ENCODE measurements at regions not wholly inside any gene's neighbourhood (a gene's known extent, or its start where the extent isn't known, plus 50 kb on each side); places are given as distances from the start of the nearest gene placed in this dataset.

- no peak for TF ChIP-seq CTCF (IDR thresholded peaks at IDR 0.05; ENCODE audit: control insufficient read depth, insufficient read depth, low read depth, low read length, missing control alignments)
- DNase-seq (ENCODE audit: low read depth): no peak
- no peak overlapping the region for H3K4me3 ChIP-seq (ENCODE audit: control insufficient read depth, low read depth, low read length)
These were observed 248.8 kb downstream of the TENT4A start for GRCh38 chr5:6961837-6962635.

GRCh38 chr5:6976971-6977370, 263.7 kb downstream of the TENT4A start:
- H3K4me3 ChIP-seq (ENCODE audit: control insufficient read depth, low read depth, low read length): no peak overlapping the region
- no peak for DNase-seq (ENCODE audit: low read depth)
- no peak for TF ChIP-seq CTCF (IDR thresholded peaks at IDR 0.05; ENCODE audit: control insufficient read depth, insufficient read depth, low read depth, low read length, missing control alignments)

GRCh38 chr5:6979061-6979460, 265.8 kb downstream of the TENT4A start:
- no peak for DNase-seq (ENCODE audit: low read depth)
- TF ChIP-seq CTCF (IDR thresholded peaks at IDR 0.05; ENCODE audit: control insufficient read depth, insufficient read depth, low read depth, low read length, missing control alignments): no peak

GRCh38 chr5:6989230-6989629, 276.0 kb downstream of the TENT4A start:
- no peak for DNase-seq (ENCODE audit: low read depth)
- TF ChIP-seq CTCF (IDR thresholded peaks at IDR 0.05; ENCODE audit: control insufficient read depth, insufficient read depth, low read depth, low read length, missing control alignments): no peak
- no peak overlapping the region for H3K4me3 ChIP-seq (ENCODE audit: control insufficient read depth, low read depth, low read length)

More at GRCh38 chr5:6979061-6979460, 265.8 kb downstream of the TENT4A start:
- no peak overlapping the region for H3K4me3 ChIP-seq (ENCODE audit: control insufficient read depth, low read depth, low read length)

- TF ChIP-seq CTCF (IDR thresholded peaks at IDR 0.05; ENCODE audit: control insufficient read depth, insufficient read depth, low read depth, low read length, missing control alignments): no peak
- no peak overlapping the region for H3K4me3 ChIP-seq (ENCODE audit: control insufficient read depth, low read depth, low read length)
- no peak for DNase-seq (ENCODE audit: low read depth)
These were observed 280.9 kb downstream of the TENT4A start for GRCh38 chr5:6994097-6994496.

GRCh38 chr5:6995115-6995514, 281.9 kb downstream of the TENT4A start:
- no peak for TF ChIP-seq CTCF (IDR thresholded peaks at IDR 0.05; ENCODE audit: control insufficient read depth, insufficient read depth, low read depth, low read length, missing control alignments)
- no peak for DNase-seq (ENCODE audit: low read depth)
- H3K4me3 ChIP-seq (ENCODE audit: control insufficient read depth, low read depth, low read length): no peak overlapping the region

All from AG09309 (cell line).